H1 (cell line): ENCODE measurements at regions not wholly inside any gene's neighbourhood (a gene's known extent, or its start where the extent isn't known, plus 50 kb on each side); places are given as distances from the start of the nearest gene placed in this dataset.

ENCODE experiments used
- CTCF ChIA-PET: fragments of 300-600 bp; sonication (Branson Sonifier 250); formaldehyde crosslinking; loops from one replicate; lab custom pipeline; 2021; ENCODE audit not compliant: partially characterized antibody; lab: Charles Lee
- POLR2A ChIA-PET: fragments of 300-600 bp; sonication (Branson Sonifier 250); formaldehyde crosslinking; loops from one replicate; lab custom pipeline; 2021; ENCODE audit warnings: inconsistent platforms; ENCODE audit not compliant: partially characterized antibody; lab: Charles Lee
- DNase-seq, 2 experiments: peaks; one replicate each; pipeline versions ENCODE4 v3.0.0 to v3.0.0-alpha.2; 2010 to 2022; ENCODE audit warnings: low spot score in 2 of 2, low read depth in 1 of 2, mixed read lengths in 1 of 2
- FAIRE-seq: peaks from 2 replicates; lab custom pipeline; 2011; peaks lifted over from hg19 to GRCh38; lab: Jason Lieb, UNC
- H2AFZ ChIP-seq: 2 replicates; pipeline ENCODE4 v1.8.1; 2012; ENCODE audit warnings: low read length, inconsistent platforms
- H2AK5ac ChIP-seq: 2 replicates; pipeline ENCODE4 v1.6.1; 2013; ENCODE audit warnings: low read depth, low read length
- H2BK120ac ChIP-seq: replicated peaks from 2 replicates; pipeline ENCODE3; 2013; ENCODE audit warnings: low read depth, low read length, inconsistent platforms
- H2BK12ac ChIP-seq: 2 replicates; pipeline ENCODE4 v1.6.1; 2013; ENCODE audit warnings: low read depth, low read length
- H2BK15ac ChIP-seq: 2 replicates; pipeline ENCODE4 v1.6.1; 2013; ENCODE audit warnings: low read length
- H2BK20ac ChIP-seq: 2 replicates; pipeline ENCODE4 v1.6.1; 2013; ENCODE audit warnings: low read length
- H2BK5ac ChIP-seq: 2 replicates; pipeline ENCODE4 v1.6.1; 2013; ENCODE audit warnings: low read depth, low read length
- H3K14ac ChIP-seq: 2 replicates; pipeline ENCODE4 v1.6.1; 2013; ENCODE audit warnings: inconsistent platforms; ENCODE audit not compliant: insufficient read length
- H3K18ac ChIP-seq: 2 replicates; pipeline ENCODE4 v1.6.1; 2013; ENCODE audit warnings: low read length; ENCODE audit errors: extremely low read depth
- H3K23ac ChIP-seq: 2 replicates; pipeline ENCODE4 v1.6.1; 2013; ENCODE audit warnings: inconsistent platforms; ENCODE audit not compliant: insufficient read length
- H3K23me2 ChIP-seq: 2 replicates; pipeline ENCODE4 v1.6.1; 2013; ENCODE audit warnings: low read depth, low read length
- H3K27ac ChIP-seq: 2 replicates; pipeline ENCODE4 v1.6.1; 2011; ENCODE audit warnings: low read depth, low read length, inconsistent platforms
- H3K27me3 ChIP-seq, 4 experiments: replicated peaks in 1 of 4; 1 replicate in 1 of 4; 2 replicates in 3 of 4; pipeline versions ENCODE4 v1.6.1 to v1.8.1; 2011 to 2013; ENCODE audit warnings: low read length in 3 of 4, mild to moderate bottlenecking in 3 of 4, inconsistent platforms in 2 of 4, mixed read lengths in 2 of 4, moderate library complexity in 1 of 4; ENCODE audit not compliant: control insufficient read depth in 3 of 4, insufficient read depth in 3 of 4; ENCODE audit errors: extremely low read depth in 1 of 4
- H3K36me3 ChIP-seq, 4 experiments: 2 replicates each; pipeline versions ENCODE4 v1.6.1 to v1.8.1; 2011 to 2013; ENCODE audit warnings: mild to moderate bottlenecking in 4 of 4, low read length in 3 of 4, moderate library complexity in 2 of 4, control low read depth in 1 of 4, inconsistent platforms in 1 of 4; ENCODE audit not compliant: insufficient read depth in 4 of 4, control insufficient read depth in 2 of 4
- H3K4ac ChIP-seq: replicated peaks from 2 replicates; pipeline ENCODE3; 2013; ENCODE audit warnings: low read length, low read depth, mixed read lengths, inconsistent platforms; ENCODE audit not compliant: insufficient read length
- H3K4me1 ChIP-seq, 4 experiments: replicated peaks in 1 of 4; 1 replicate in 1 of 4; 2 replicates in 3 of 4; pipeline versions ENCODE4 v1.6.1 to v1.8.1; 2011 to 2013; ENCODE audit warnings: low read length in 3 of 4, inconsistent platforms in 2 of 4, mixed read lengths in 1 of 4; ENCODE audit not compliant: insufficient read depth in 4 of 4, control insufficient read depth in 3 of 4
- H3K4me2 ChIP-seq, 2 experiments: 2 replicates each; pipeline versions ENCODE4 v1.6.1 to v1.8.1; 2011 to 2013; ENCODE audit warnings: low read depth in 2 of 2, low read length in 2 of 2, control low read depth in 1 of 2, inconsistent platforms in 1 of 2, mild to moderate bottlenecking in 1 of 2; ENCODE audit not compliant: insufficient read depth in 1 of 2
- H3K4me3 ChIP-seq, 4 experiments: fragments of 200-600, 300-600 bp in 1 of 4; sonication (generic), shearing (Covaris generic), sonication (Bioruptor Twin) in 1 of 4; 2 replicates each; pipeline versions ENCODE4 v1.5.1 to v1.8.1; 2011 to 2016; ENCODE audit warnings: low read length in 4 of 4, low read depth in 3 of 4, control low read depth in 2 of 4, inconsistent platforms in 2 of 4, mild to moderate bottlenecking in 2 of 4, mixed read lengths in 1 of 4, moderate library complexity in 1 of 4; ENCODE audit not compliant: insufficient read depth in 2 of 4; ENCODE audit errors: extremely low read depth in 1 of 4
- H3K56ac ChIP-seq: replicated peaks from 2 replicates; pipeline ENCODE3; 2013; ENCODE audit warnings: low read depth, mild to moderate bottlenecking, mixed read lengths, low read length, inconsistent platforms; ENCODE audit not compliant: insufficient read length
- H3K79me1 ChIP-seq: 2 replicates; pipeline ENCODE4 v1.6.1; 2013; ENCODE audit warnings: low read depth, low read length, control low read depth
- H3K79me2 ChIP-seq, 2 experiments: 2 replicates each; pipeline versions ENCODE4 v1.6.1 to v1.8.1; 2012 to 2013; ENCODE audit warnings: low read length in 2 of 2, mild to moderate bottlenecking in 2 of 2, inconsistent platforms in 1 of 2; ENCODE audit not compliant: insufficient read depth in 2 of 2, control insufficient read depth in 1 of 2
- H3K9ac ChIP-seq, 4 experiments: replicated peaks in 1 of 4; 1 replicate in 1 of 4; 2 replicates in 3 of 4; pipeline versions ENCODE4 v1.6.1 to v1.8.1; 2011 to 2013; ENCODE audit warnings: low read depth in 3 of 4, low read length in 3 of 4, control low read depth in 2 of 4, mild to moderate bottlenecking in 2 of 4, moderate library complexity in 2 of 4, inconsistent platforms in 1 of 4; ENCODE audit errors: extremely low read depth in 1 of 4
- H3K9me3 ChIP-seq, 2 experiments: 2 replicates each; pipeline versions ENCODE4 v1.6.1 to v1.8.1; 2012 to 2013; ENCODE audit warnings: mild to moderate bottlenecking in 2 of 2, moderate library complexity in 2 of 2, control low read depth in 1 of 2, inconsistent platforms in 1 of 2, low read depth in 1 of 2, low read length in 1 of 2, mixed read lengths in 1 of 2; ENCODE audit not compliant: insufficient read depth in 2 of 2
- H4K20me1 ChIP-seq, 2 experiments: replicated peaks in 1 of 2; 2 replicates each; pipeline versions ENCODE3 to v1.8.1; 2011 to 2013; ENCODE audit warnings: inconsistent platforms in 2 of 2, low read length in 2 of 2, mild to moderate bottlenecking in 1 of 2; ENCODE audit not compliant: insufficient read depth in 2 of 2, control insufficient read depth in 1 of 2
- H4K5ac ChIP-seq: 2 replicates; pipeline ENCODE4 v1.6.1; 2013; ENCODE audit warnings: low read length, low read depth, mixed read lengths, inconsistent platforms; ENCODE audit not compliant: insufficient read length
- H4K8ac ChIP-seq: 2 replicates; pipeline ENCODE4 v1.8.0; 2013; ENCODE audit warnings: mild to moderate bottlenecking, moderate library complexity, low read length, inconsistent platforms; ENCODE audit not compliant: insufficient read depth; ENCODE audit errors: extremely low read depth
- H4K91ac ChIP-seq: replicated peaks from 2 replicates; pipeline ENCODE3; 2013; ENCODE audit warnings: low read length, mixed read lengths, inconsistent platforms; ENCODE audit not compliant: insufficient read length
- WGBS, 2 experiments: shearing (Covaris generic) in 1 of 2; methylation state at CpG; one replicate each; pipeline versions ENCODE4 v1.1.6 to v1.1.7; 2013 to 2015; ENCODE audit warnings: low lambda C conversion rate in 2 of 2, mixed read lengths in 2 of 2, inconsistent platforms in 1 of 2, low coverage in 1 of 2, missing lambda C conversion rate in 1 of 2; ENCODE audit not compliant: insufficient replicate concordance in 2 of 2, insufficient coverage in 1 of 2, insufficient read length in 1 of 2; ENCODE audit errors: extremely low coverage in 1 of 2, missing lambda C conversion rate in 1 of 2; 5-methylcytosine and 5-hydroxymethylcytosine counted together
- TF ChIP-seq, protein P1 (sequence below): fragments of 300-600 bp; sonication (generic); IDR thresholded peaks from 2 replicates; pipeline ENCODE4 v1.7.1; 2012; ENCODE audit warnings: low read length, moderate library complexity, mild to moderate bottlenecking, inconsistent platforms; ENCODE audit not compliant: insufficient replicate concordance

DNA sequence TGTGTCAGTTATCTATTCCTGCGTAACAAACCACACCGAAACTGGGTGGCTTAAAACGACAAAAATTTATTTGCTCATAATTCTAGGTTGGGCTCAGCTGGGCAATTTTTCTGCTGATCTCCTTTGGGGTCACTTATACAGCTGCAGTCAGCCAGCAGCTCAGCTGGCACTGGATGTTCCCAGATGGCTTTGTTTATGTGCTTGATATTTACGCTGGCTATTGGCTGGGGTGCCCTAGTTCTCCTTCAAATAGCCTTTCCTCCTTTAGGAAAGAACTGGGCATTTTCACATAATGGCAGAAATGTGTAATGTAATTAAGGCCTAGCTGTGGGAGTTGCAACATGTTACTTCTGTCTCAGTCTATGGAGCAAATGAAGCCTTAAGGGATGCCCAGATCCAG, 142.2 kb downstream of the B3GNT2 start:
- H3K23ac ChIP-seq: no peak overlapping the region
- no peak overlapping the region for H2AFZ ChIP-seq
- no peak overlapping the region for H2AK5ac ChIP-seq
- no peak overlapping the region for H3K9ac ChIP-seq
- no peak overlapping the region for H2BK120ac ChIP-seq
- WGBS, 2 experiments: 87% methylated on average over 4 of the region's 4 CpGs; no CpG with 5 or more reads in 1 of the 2 experiments
- H3K14ac ChIP-seq: no peak overlapping the region
- POLR2A ChIA-PET: no interaction called here
- no peak overlapping the region for H3K27ac ChIP-seq
- H2BK12ac ChIP-seq: no peak overlapping the region
- FAIRE-seq: no peak
- H4K20me1 ChIP-seq: no peaks in the 10 kb centered on the region
- no peak overlapping the region for H3K4me3 ChIP-seq
- H2BK20ac ChIP-seq: peak overlapping the region; percentile 62; the same call in 1 of the 2 replicates
- no peak overlapping the region for H4K8ac ChIP-seq
- peak overlapping the region; percentile 63; the same call in 1 of the 2 replicates for H2BK15ac ChIP-seq
- H4K5ac ChIP-seq: no peak overlapping the region
- H3K79me1 ChIP-seq: no peaks in the 10 kb centered on the region
- H3K27me3 ChIP-seq: no peaks in the 10 kb centered on the region
- no peak overlapping the region for H3K4me2 ChIP-seq
- no peaks in the 10 kb centered on the region for H3K79me2 ChIP-seq
- no peaks in the 10 kb centered on the region; the same call in 1 of the 2 replicates for H3K23me2 ChIP-seq
- no peak overlapping the region for H3K18ac ChIP-seq
- H3K4ac ChIP-seq: no peak overlapping the region
- no peak overlapping the region for H4K91ac ChIP-seq
- H2BK5ac ChIP-seq: no peak overlapping the region
- H3K36me3 ChIP-seq: no peaks in the 10 kb centered on the region
- DNase-seq: no peak
- CTCF ChIA-PET: no interaction called here
- no peak overlapping the region for H3K56ac ChIP-seq
- H3K4me1 ChIP-seq: peaks cover 0 to 12% (median 3%) of the 10 kb centered on the region in 4 experiments; a peak in 3 of 7 replicates
- H3K9me3 ChIP-seq: no peaks in the 10 kb centered on the region
- TF ChIP-seq, protein P1, sequence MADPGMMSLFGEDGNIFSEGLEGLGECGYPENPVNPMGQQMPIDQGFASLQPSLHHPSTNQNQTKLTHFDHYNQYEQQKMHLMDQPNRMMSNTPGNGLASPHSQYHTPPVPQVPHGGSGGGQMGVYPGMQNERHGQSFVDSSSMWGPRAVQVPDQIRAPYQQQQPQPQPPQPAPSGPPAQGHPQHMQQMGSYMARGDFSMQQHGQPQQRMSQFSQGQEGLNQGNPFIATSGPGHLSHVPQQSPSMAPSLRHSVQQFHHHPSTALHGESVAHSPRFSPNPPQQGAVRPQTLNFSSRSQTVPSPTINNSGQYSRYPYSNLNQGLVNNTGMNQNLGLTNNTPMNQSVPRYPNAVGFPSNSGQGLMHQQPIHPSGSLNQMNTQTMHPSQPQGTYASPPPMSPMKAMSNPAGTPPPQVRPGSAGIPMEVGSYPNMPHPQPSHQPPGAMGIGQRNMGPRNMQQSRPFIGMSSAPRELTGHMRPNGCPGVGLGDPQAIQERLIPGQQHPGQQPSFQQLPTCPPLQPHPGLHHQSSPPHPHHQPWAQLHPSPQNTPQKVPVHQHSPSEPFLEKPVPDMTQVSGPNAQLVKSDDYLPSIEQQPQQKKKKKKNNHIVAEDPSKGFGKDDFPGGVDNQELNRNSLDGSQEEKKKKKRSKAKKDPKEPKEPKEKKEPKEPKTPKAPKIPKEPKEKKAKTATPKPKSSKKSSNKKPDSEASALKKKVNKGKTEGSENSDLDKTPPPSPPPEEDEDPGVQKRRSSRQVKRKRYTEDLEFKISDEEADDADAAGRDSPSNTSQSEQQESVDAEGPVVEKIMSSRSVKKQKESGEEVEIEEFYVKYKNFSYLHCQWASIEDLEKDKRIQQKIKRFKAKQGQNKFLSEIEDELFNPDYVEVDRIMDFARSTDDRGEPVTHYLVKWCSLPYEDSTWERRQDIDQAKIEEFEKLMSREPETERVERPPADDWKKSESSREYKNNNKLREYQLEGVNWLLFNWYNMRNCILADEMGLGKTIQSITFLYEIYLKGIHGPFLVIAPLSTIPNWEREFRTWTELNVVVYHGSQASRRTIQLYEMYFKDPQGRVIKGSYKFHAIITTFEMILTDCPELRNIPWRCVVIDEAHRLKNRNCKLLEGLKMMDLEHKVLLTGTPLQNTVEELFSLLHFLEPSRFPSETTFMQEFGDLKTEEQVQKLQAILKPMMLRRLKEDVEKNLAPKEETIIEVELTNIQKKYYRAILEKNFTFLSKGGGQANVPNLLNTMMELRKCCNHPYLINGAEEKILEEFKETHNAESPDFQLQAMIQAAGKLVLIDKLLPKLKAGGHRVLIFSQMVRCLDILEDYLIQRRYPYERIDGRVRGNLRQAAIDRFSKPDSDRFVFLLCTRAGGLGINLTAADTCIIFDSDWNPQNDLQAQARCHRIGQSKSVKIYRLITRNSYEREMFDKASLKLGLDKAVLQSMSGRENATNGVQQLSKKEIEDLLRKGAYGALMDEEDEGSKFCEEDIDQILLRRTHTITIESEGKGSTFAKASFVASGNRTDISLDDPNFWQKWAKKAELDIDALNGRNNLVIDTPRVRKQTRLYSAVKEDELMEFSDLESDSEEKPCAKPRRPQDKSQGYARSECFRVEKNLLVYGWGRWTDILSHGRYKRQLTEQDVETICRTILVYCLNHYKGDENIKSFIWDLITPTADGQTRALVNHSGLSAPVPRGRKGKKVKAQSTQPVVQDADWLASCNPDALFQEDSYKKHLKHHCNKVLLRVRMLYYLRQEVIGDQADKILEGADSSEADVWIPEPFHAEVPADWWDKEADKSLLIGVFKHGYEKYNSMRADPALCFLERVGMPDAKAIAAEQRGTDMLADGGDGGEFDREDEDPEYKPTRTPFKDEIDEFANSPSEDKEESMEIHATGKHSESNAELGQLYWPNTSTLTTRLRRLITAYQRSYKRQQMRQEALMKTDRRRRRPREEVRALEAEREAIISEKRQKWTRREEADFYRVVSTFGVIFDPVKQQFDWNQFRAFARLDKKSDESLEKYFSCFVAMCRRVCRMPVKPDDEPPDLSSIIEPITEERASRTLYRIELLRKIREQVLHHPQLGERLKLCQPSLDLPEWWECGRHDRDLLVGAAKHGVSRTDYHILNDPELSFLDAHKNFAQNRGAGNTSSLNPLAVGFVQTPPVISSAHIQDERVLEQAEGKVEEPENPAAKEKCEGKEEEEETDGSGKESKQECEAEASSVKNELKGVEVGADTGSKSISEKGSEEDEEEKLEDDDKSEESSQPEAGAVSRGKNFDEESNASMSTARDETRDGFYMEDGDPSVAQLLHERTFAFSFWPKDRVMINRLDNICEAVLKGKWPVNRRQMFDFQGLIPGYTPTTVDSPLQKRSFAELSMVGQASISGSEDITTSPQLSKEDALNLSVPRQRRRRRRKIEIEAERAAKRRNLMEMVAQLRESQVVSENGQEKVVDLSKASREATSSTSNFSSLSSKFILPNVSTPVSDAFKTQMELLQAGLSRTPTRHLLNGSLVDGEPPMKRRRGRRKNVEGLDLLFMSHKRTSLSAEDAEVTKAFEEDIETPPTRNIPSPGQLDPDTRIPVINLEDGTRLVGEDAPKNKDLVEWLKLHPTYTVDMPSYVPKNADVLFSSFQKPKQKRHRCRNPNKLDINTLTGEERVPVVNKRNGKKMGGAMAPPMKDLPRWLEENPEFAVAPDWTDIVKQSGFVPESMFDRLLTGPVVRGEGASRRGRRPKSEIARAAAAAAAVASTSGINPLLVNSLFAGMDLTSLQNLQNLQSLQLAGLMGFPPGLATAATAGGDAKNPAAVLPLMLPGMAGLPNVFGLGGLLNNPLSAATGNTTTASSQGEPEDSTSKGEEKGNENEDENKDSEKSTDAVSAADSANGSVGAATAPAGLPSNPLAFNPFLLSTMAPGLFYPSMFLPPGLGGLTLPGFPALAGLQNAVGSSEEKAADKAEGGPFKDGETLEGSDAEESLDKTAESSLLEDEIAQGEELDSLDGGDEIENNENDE: no peak
